ENCODE measurements at regions not wholly inside any gene's neighbourhood (a gene's known extent, or its start where the extent isn't known, plus 50 kb on each side); places are given as distances from the start of the nearest gene placed in this dataset.

DNA sequence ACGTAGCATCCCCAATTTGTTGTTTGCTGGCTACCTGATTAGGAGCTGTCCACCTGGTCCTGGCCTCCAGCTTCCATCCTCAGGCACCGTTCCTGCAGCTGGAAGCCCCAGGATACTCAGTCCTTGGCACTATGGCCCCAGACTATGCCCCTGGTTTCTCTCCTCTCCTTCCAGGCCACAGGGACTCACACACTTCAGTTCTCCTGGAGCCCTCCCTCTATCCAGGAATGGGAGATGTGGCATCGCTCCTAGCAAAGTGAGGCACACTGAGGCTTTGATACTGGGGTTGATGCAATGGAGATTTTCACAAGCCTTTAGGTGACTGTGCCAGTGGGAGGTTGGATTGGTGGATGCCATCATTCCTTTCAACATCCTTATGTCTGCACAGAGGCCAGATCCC, 142.8 kb upstream of the B3GAT1 start:
- TF ChIP-seq SUZ12 (IDR thresholded peaks at IDR 0.05) (no peak), LEF1 (IDR thresholded peaks at IDR 0.05; ENCODE audit: borderline replicate concordance) (no peak), HDGF (IDR thresholded peaks at IDR 0.05; ENCODE audit: borderline replicate concordance) (no peak), ELF4 (IDR thresholded peaks at IDR 0.05) (no peak), SP1 (IDR thresholded peaks at IDR 0.05) (no peak), FOXM1 (IDR thresholded peaks at IDR 0.05; ENCODE audit: borderline replicate concordance) (no peak), FOXA1 (IDR thresholded peaks at IDR 0.05) (no peak), BHLHE40 (IDR thresholded peaks at IDR 0.05; ENCODE audit: borderline replicate concordance) (no peak), FOXK2 (IDR thresholded peaks at IDR 0.05) (no peak), CTBP1 (IDR thresholded peaks at IDR 0.05; ENCODE audit: borderline replicate concordance) (no peak), NFRKB (IDR thresholded peaks at IDR 0.05) (no peak), L3MBTL2 (conservative IDR thresholded peaks at IDR 0.05) (no peak)
